HG02623 (cell line): ENCODE measurements at regions not wholly inside any gene's neighbourhood (a gene's known extent, or its start where the extent isn't known, plus 50 kb on each side); places are given as distances from the start of the nearest gene placed in this dataset.
"Not testable (repeated sequence)": the region's sequence is repeated elsewhere in the genome, so short reads cannot be mapped to it uniquely, and the experiment has no call there.

Source experiments
- ATAC-seq: cut with Tn5 transposase; IDR thresholded peaks from one replicate; pipeline ENCODE4 v1.9.1; 2021; ENCODE audit warnings: moderate library complexity; ENCODE audit not compliant: unreplicated experiment

DNA sequence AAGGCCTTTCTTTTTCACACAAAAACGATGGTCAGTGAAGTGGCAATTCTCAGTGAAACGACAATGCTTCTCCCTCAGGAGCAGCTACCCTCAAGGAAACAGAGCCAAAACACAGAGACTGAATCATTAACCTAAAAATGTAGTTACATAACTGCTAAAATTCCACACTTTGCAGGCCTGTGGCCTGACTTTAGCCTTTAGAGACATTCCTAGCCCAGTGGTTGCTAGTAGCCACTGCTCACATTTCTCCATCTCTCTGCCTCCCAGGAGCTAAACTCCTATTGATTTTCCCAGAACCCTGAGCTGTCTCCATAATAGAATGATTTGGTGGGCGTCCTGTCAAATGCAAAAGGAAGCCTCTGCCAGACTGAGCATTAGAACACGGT, 630.1 kb upstream of the KCNMB2 start:
- no peak for ATAC-seq

DNA sequence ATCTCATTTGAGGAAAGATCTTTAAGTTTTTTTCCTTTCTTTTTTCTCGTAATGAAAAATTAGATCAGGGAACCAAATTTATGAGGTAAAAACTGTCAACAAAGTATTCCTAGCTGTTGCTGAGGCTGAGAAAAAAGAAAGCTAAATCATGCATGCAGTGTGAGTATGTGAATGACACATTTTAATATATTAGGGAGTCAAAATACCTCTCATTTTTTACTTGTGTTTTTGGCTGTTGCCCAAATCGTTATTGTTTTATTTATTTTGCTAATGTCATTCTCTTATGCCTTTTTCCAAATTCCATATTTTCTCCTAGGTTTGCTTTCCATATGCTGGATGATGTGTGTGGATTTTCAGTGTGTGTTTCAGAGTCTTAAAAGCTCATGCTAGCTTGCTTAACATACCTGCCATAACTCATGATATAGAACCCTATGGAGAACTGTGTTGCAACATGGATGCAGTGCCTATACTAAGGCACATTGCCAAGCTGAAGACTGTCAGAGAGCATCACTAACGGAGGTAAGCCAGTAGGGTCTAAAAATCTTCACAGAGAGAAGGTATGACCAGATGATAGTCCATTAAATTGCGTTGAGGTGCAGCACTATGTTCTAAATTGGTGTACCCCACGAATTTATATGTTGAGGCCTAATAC, 629.5 kb upstream of the KCNMB2 start:
- no peak for ATAC-seq

DNA sequence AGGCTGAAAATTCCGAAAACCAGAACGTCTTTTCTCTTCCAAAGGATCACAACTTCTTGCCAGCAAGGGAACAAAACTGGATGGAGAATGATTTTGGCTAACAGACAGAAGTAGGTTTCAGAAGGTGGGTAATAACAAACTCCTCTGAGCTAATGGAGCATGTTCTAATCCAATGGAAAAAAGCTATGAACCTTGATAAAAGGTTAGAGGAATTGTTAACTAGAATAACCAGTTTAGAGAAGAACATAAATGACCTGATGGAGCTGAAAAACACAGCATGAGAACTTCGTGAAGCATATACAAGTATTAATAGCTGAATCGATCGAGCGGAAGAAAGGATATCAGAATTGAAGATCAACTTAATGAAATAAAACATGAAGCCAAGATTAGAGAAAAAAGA, 626.7 kb upstream of the KCNMB2 start:
- ATAC-seq = not testable (repeated sequence)

DNA sequence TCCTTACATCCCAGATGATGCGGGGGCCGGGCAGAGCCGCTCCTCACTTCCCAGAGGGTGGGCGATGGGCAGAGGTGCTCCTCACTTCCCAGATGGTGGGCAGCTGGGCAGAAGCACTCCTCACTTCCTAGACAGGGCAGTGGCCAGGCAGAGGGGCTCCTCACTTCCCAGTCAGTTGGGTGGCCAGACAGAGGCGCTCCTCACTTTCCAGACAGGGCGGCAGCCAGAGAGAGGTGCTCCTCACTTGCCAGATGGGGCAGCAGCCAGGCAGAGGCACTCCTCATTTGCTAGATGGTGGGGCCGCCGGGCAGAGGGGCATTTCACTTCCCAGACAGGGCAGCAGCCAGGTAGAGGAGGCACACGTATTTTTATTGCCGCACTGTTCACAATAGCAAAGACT, 622.0 kb upstream of the KCNMB2 start:
- ATAC-seq = no peak

DNA sequence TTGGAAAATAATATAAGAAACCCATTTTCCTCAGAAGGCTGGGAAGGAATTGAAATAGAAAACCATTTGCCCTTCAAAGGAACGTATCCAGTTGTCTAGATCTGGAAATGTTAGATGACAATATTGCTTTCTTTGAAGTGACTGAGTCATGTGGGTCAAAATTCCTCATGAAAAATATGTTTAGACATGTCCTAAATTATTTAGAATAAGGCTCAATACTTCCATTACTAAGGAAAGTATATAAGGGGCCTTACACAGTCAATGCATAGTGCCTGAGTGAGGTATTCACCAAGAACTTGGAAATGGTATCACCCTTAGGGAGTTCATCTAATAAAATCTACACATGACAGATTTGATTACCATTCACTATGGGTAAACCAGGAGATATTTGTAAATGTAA, 619.8 kb upstream of the KCNMB2 start:
- ATAC-seq = no peak

DNA sequence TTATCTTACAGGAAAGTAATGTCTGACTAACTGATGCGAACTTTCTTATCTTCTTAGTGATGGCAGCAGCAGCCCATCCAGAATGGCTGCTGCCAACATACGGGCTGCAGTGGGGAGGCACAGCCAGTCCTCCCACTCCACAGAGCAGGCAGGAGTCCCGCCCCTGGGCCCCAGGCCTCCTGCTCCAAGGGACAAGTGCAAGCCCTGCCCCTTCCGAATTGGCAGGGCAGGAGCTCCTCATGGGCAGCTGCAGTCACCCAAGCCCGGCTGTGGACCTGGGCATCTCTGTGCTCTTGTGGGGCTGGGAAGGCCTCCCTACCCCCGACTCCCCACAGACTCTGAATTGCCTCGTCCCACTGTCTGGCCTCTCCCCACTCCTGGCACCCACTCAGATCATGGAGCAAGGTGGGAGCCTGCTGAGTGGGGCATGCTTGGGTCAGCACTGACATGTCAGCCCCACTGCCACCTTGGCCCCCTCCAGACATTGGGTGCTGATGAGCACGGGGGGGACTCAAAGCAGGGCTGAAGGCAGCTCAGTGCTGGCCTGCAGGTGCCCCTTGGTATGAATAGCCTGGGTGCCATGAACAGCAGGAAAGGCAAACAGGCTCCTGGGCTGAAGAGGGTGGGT, 618.9 kb upstream of the KCNMB2 start:
- ATAC-seq = no peak

DNA sequence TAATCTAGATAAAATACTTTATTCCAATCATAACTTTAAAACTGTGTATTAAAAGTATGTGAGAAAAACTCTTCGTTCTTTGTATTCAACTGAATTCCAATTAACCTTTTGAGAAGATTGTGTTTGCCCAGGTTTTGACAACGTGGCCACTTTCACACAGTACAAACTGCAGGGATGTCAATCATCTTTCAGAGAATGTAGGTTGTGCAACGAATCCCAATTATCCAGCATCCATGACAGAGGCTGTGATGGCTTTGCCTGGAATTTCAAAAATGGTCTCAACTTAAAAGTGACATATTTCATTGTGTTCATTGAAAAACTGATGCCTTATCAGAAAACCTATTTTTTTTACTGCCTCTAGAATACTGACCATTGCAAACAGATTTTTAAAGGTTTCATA, 615.1 kb upstream of the KCNMB2 start:
- no peak for ATAC-seq

DNA sequence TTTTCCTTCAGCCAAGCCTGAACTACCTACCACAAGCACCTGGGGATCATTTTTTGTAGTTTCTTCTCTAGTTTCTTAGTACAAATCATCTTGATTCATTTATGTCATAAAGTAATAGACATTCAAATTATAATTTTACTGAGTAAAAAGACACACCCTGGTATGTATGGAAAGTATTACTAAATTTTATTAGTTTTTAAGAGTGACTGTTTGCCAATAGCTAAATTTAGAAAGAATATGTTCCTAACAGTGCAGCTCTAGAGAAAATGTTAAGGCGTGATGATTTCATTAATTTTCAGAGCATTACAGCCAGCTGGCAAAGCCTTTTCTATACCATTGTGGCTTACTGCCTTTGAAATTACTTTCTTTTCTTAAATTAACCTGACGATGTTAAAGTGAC, 612.0 kb upstream of the KCNMB2 start:
- no peak for ATAC-seq

DNA sequence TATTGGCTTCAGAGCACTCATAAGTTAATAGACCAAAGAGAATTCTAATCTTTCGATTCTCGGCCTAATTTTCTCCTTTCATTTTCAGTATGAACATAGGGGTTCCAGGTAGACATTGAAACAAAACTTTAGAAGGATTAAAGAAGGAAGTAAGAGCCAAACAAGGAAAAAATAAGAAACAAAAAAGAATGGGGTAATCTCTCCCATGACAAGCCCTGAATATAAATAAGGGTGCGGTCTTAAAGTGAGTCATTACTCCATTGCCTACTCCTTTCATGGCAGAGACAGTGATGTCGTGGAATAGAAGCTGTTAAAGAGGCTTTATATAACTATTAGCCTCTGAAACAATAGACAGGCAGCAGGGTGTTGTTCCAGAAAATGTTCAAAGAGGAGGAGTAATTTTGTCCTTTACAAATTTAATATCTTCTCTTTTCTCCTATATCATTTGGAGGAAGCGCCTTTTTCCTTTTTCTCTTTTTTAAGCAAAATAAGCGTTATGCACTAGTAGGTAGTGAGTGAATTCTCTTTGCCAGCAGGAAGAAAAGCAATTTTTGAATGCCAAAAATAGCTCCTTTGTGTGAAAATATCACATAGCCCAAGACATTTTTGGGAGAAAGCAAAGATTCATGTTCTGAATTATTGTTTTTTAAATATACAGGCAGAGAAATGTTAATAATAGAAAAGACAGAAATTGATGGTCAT, 607.9 kb upstream of the KCNMB2 start:
- ATAC-seq = no peak

DNA sequence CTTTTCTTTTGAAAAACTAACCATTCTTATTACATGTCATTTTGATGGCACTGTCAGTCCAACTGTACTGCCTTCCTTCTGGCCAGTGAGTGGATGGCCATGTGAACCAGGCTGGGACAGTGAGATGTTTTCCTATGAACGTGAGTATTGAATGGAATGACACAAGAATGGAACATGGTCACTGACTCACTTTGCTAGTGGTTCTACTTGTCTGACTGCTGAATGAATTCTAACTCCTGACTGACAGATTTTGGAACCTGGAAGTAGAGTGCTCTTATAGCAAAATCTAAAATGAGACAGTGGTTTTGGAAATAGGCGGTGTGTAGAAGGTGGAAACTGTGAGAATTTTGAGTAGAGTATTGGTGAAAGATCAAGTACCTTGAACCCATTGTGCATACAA, 606.9 kb upstream of the KCNMB2 start:
- no peak for ATAC-seq

DNA sequence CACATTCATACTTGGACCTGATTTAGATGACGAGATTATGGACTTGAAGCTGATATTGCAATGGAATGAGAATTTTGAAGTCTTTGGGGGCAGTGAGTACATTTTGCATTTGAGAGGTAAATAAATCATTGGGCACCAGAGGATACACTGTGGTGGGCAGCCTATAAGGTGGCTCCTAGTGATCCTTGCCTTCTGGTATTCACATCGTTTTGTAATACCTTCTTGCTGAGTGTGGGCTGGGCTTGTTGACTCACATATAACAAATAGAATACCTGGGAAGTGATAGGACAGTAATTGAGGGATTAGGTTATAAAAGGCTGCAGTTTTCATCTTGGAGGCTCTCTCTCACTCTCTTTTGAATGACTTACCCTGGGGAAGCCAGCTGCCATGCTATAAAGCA, 605.5 kb upstream of the KCNMB2 start:
- no peak for ATAC-seq

DNA sequence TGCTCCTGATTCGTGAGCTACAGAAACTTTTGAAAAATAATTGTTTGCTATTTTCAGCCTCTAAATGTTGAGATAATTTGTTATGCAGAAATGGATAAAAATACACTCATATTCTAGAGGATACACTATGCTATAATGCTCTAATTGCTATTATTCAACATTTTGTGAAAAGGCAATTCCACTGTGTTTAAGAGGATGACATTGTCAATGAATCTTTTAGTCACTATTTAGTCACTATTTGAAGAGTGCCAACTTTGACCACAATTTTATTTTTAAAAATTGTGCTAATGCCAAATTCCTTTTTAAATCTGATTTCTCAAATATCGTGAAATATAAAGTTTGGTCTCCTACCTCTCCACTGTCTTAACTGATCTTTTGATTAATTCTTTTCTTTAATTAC, 604.9 kb upstream of the KCNMB2 start:
- ATAC-seq = no peak

DNA sequence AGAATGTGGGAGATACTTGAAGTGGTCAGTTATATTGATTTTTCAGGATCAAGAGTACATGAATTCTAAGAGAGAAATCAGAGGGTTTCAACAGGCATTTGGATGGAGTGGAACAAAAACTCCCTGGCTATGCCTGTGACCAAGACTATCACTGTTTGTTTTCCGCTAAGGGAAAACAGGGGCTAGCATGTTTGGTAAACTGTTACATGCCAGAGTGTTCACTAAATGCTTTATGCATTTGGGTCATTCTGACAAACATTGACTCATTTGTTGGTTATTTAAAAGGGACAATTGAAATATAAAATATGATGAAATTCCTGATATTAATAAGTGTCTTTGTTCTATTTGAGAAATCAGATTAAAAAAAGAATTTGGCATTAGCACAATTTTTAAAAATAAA, 603.9 kb upstream of the KCNMB2 start:
- ATAC-seq = no peak

DNA sequence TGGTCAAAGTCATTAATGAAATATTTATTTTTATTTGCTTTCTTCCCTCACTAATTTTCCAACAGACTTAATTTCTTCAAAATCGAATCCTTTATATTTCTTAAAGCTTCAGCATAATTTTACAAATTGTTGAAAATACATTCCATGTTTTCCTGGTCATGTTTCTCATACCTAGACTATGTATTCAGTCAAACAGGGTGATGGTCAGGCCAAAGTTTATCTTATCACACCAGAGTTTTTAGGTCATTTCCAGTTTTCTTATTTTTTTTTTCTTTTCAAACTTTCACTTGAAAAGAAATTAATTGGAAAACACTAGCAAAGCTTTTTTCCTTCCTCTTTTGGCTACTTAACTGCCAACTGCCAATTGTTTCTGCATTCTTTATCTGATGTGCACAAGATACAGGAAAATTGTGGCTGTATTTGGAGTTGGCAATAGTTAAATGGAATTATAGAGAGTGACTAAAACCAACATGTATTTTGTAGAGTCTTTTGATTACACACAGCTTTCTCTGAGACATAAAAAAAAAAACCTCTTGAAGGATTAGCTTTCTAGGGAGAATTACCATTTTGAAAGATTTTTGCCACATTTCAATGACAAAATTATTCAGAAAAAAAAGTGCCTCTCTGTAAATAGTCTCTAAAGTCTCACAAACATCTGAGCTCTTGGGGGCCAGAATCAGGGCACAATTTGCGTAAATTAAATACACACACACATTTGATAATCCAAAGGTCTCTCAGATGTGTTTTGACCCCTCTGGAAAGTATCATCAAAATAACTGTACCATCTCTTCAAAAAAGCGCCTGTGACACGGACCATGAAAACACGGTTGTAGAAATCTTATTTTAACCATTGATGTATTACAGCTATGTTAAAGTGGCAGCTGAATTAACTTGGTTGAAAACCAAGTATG, 603.2 kb upstream of the KCNMB2 start:
- ATAC-seq = no peak

DNA sequence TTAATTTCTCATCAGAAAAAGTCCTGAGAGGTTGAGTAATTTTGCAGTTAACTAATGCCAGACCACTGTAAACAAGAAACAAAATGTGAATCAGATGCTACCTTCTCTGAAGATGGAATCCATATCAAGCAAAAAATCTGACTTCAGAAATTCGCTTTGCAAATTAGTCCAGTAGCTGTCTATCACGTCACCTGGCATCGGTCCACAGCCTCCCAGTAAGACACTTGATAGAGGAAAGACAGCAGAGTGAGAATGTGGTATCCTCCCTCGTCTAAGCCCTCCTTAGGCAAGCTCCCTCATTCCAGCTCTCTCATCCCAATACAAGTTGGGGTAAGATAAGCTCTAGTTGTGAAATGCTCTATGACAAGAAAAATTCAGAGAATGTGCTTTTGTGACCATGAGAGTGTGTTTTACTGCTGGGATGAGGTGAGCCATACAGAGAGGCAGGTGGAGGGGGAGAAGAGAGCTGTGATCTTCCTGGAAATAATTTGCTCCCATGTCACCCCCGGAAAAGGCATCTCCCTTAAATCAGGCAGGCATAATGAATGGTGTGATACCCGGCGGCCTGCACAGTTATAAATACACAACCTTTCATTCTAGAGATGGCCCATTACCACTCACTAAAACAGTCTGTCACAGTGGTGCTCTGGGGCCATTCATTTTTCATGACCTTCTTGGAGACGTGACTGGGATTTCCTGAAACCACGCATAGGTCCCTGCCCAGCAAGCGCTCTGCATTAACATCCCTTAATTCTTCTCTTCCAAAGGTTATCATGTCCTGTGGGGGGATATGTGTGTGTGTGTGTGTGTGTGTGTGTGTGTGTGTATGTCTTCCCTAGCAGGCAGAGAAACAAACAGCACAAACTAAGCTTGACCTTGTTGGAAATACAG, 602.0 kb upstream of the KCNMB2 start:
- no peak for ATAC-seq

DNA sequence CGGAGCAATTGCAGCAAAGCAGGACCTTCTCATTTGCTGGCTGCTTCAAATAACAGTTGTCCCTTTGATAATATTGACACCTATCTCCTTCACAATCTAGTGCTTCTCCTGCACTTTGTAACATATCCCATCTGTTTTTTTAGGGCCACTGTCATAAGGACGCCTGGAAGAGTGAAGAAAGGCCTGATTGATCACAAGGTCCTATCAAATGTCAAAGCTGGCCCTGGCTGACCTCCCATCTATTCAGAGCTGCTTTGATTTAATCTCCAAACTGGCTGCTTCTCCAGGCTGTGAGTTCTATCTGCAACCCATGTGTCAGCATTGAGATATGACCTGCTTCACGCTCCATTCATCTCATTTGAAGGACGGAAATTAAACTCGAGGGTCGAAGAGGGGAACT, 601.2 kb upstream of the KCNMB2 start:
- no peak for ATAC-seq

DNA sequence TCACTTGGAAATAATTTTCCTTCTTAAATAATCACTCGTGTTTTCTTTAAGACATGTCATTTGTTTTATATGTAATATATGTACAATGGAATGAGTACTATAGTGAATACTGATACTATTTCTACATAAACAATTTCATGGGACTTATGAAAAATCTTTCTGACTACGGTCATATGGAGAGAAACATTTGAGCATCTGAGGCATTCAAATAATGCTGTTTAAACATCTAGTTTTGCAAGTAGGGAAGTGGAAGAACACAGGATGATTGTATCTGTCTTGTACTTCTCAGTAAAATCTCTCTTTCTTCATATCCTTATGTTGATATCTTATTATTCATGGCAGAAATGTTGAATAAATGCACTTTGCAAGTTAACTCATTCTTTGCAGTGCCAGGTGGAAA, 599.5 kb upstream of the KCNMB2 start:
- ATAC-seq = no peak

DNA sequence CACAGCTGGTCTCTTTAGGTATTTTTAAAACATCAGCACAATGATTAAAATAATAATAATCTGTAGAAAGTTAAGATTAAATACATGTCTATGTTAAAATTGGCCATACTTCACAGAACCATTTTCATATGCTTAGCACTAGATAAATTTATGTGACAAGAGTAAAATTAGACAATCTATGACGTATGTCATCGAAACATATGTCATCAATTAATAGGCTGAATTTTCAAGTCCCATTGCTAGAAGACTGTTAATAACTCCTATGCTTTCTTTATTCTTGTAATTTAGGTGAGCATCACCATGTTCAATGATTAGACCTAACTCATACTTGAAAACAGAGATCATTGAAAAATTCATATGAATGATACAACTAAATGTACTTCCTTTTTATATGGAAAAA, 593.3 kb upstream of the KCNMB2 start:
- ATAC-seq = no peak

DNA sequence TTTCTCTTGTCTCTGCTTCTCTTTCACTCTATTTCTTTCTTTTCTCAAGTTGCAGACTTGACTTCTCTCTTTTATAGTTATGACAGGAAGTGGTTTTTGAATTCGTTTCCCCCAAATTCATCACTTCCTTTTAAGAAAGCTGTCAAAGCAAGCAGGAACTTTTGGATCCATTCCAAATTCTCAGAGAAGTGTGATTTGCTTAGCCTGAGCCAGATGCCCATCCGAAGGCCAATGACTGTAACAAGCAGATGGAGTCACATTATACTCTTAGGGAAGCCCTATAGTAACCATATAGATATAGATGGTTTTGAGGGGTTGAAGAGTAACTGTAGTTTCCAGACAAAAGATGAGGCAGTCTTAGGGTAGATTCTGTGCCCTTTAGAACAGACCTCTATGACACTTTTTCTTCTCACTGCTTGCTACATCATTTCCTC, 592.0 kb upstream of the KCNMB2 start:
- ATAC-seq = no peak

DNA sequence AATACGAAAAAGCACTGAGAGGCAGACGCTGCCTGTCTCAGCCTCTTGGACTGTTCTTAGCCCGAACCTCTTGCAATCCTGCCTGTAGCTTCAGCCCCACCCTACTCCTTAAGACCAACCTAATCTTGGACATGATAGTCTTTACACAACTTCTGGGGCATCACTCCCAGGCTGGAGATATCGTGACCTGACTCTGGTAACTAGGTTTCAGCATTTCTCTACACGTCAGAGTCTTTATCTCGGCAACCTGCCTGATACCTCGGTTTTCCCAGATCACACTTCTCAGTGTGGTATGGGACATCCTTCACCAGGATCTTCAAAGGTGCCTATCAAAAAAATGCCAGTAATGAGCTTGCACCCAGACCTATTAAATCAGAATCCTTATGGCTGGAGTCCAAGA, 590.2 kb upstream of the KCNMB2 start:
- no peak for ATAC-seq
